GM21390 (cell line): ENCODE measurements at regions not wholly inside any gene's neighbourhood (a gene's known extent, or its start where the extent isn't known, plus 50 kb on each side); places are given as distances from the start of the nearest gene placed in this dataset.
A peak's percentile ranks its signal among the peaks of the same experiment; 100 is the strongest.

Experiments used
- ATAC-seq: cut with Tn5 transposase; IDR thresholded peaks from one replicate; pipeline ENCODE4 v1.9.1; 2021; ENCODE audit not compliant: unreplicated experiment

- ATAC-seq = no peak
Observed at GRCh38 chr4:159003420-159004253, 99.2 kb upstream of the RAPGEF2 start.

- ATAC-seq = no peak
Observed at GRCh38 chr4:159006202-159006601, 96.7 kb upstream of the RAPGEF2 start.

GRCh38 chr4:159008671-159009070 lies 94.2 kb upstream of the RAPGEF2 start:
- no peak for ATAC-seq

GRCh38 chr4:159009521-159009920 lies 93.4 kb upstream of the RAPGEF2 start:
- ATAC-seq = no peak

- no peak for ATAC-seq
Observed at GRCh38 chr4:159010100-159010499, 92.8 kb upstream of the RAPGEF2 start.

GRCh38 chr4:159010563-159011260 lies 92.2 kb upstream of the RAPGEF2 start:
- no peak for ATAC-seq

GRCh38 chr4:159012381-159012780 lies 90.5 kb upstream of the RAPGEF2 start:
- no peak for ATAC-seq

- no peak for ATAC-seq
Observed at GRCh38 chr4:159013692-159014091, 89.2 kb upstream of the RAPGEF2 start.

GRCh38 chr4:159014859-159015258 lies 88.0 kb upstream of the RAPGEF2 start:
- no peak for ATAC-seq

- no peak for ATAC-seq
Observed at GRCh38 chr4:159015841-159016240, 87.0 kb upstream of the RAPGEF2 start.

- peak; percentile 49 for ATAC-seq
Observed at GRCh38 chr4:159016593-159017024, 86.3 kb upstream of the RAPGEF2 start.

GRCh38 chr4:159017323-159018026 lies 85.4 kb upstream of the RAPGEF2 start:
- ATAC-seq = peak; percentile 38

- peak; percentile 95 for ATAC-seq
Observed at GRCh38 chr4:159018062-159018629, 84.7 kb upstream of the RAPGEF2 start.

GRCh38 chr4:159019356-159019755 lies 83.5 kb upstream of the RAPGEF2 start:
- no peak for ATAC-seq

- no peak for ATAC-seq
Observed at GRCh38 chr4:159021597-159022385, 81.1 kb upstream of the RAPGEF2 start.

- ATAC-seq = no peak
Observed at GRCh38 chr4:159023741-159024140, 79.1 kb upstream of the RAPGEF2 start.

GRCh38 chr4:159024266-159024665 lies 78.6 kb upstream of the RAPGEF2 start:
- no peak for ATAC-seq

- no peak for ATAC-seq
Observed at GRCh38 chr4:159024828-159025227, 78.1 kb upstream of the RAPGEF2 start.

- ATAC-seq = no peak
Observed at GRCh38 chr4:159026329-159026728, 76.5 kb upstream of the RAPGEF2 start.

- peak; percentile 80 for ATAC-seq
Observed at GRCh38 chr4:159027535-159027934, 75.3 kb upstream of the RAPGEF2 start.

- no peak for ATAC-seq
Observed at GRCh38 chr4:159029481-159029880, 73.4 kb upstream of the RAPGEF2 start.
